ENCODE measurements at regions not wholly inside any gene's neighbourhood (a gene's known extent, or its start where the extent isn't known, plus 50 kb on each side); places are given as distances from the start of the nearest gene placed in this dataset.

DNA sequence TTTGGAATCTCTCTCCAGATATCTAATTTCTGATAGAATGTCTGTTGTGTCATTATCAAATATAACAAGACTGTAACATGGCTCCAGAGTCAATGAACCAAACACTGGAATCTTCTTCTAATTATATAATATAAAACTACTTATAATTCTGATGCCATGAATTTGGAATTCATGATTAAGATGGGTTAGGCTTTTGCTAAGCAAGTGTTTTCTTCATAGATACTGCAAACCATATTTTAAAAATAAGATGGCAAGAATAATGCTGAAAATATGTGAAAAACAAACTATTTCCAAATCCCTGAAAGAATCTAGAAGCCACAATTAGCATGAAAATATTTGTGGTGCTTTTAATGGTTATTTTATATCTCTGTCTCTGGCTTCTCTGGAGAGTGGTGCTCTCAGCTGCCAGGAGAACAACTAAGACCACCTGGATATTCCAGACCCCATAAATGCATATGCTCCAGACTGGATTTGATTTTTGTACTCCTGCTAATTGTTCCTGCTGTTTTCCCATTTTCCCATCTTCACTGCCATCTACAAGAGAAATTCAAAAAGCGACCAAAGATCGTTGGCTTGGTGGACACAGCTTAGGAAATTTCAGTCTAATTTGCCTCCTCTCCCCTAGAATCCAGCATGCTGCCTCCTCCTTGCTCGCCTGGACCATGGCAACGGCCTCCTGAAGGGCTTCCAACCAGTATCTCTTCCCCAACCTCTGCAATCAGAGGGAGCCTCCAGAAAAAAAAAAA lies 418.9 kb downstream of the SETD4 start:
- H3K36me3 Mint-ChIP-seq (ENCODE audit: unreplicated experiment), result no peaks in the 10 kb centered on the region
- no peaks in the 10 kb centered on the region for H3K9me3 Mint-ChIP-seq (ENCODE audit: unreplicated experiment)
- no peak for DNase-seq
- no peaks in the 10 kb centered on the region for H3K4me1 Mint-ChIP-seq (ENCODE audit: low read depth, unreplicated experiment)
- H3K27me3 Mint-ChIP-seq (ENCODE audit: unreplicated experiment), result no peaks in the 10 kb centered on the region
- no peak overlapping the region for H3K4me3 Mint-ChIP-seq (ENCODE audit: unreplicated experiment)
- TF ChIP-seq, protein P1, sequence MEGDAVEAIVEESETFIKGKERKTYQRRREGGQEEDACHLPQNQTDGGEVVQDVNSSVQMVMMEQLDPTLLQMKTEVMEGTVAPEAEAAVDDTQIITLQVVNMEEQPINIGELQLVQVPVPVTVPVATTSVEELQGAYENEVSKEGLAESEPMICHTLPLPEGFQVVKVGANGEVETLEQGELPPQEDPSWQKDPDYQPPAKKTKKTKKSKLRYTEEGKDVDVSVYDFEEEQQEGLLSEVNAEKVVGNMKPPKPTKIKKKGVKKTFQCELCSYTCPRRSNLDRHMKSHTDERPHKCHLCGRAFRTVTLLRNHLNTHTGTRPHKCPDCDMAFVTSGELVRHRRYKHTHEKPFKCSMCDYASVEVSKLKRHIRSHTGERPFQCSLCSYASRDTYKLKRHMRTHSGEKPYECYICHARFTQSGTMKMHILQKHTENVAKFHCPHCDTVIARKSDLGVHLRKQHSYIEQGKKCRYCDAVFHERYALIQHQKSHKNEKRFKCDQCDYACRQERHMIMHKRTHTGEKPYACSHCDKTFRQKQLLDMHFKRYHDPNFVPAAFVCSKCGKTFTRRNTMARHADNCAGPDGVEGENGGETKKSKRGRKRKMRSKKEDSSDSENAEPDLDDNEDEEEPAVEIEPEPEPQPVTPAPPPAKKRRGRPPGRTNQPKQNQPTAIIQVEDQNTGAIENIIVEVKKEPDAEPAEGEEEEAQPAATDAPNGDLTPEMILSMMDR (IDR thresholded peaks at IDR 0.05; ENCODE audit: partially characterized antibody, unreplicated experiment), result no peak
- no peak overlapping the region for H3K27ac Mint-ChIP-seq (ENCODE audit: unreplicated experiment)

DNA sequence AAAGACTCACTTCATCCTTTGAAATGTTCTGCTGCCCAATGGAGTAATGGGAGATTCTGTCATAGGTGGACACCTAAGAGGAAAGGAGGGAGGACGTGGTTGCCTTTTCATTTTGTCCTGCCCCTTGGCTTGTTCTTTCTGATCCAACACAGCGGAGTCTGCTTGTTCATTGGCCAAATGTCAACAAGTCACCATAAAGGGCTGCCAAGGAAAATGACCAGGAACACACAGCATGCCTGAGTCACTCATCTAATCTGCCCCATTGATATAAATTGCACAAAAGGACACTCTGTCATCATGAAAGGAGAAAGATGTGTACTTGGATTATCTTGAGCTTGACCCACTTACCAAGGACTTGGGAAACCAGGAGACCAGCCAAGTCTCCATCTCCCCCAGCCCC lies 422.9 kb downstream of the SETD4 start:
- no peak for DNase-seq
- Mint-ChIP-seq H3K27ac (ENCODE audit: unreplicated experiment) (no peak overlapping the region), H3K27me3 (ENCODE audit: unreplicated experiment) (no peaks in the 10 kb centered on the region), H3K9me3 (ENCODE audit: unreplicated experiment) (no peaks in the 10 kb centered on the region), H3K4me1 (ENCODE audit: low read depth, unreplicated experiment) (no peaks in the 10 kb centered on the region), H3K4me3 (ENCODE audit: unreplicated experiment) (no peak overlapping the region), H3K36me3 (ENCODE audit: unreplicated experiment) (no peaks in the 10 kb centered on the region)
- TF ChIP-seq, protein P1 (IDR thresholded peaks at IDR 0.05; ENCODE audit: partially characterized antibody, unreplicated experiment), result no peak

DNA sequence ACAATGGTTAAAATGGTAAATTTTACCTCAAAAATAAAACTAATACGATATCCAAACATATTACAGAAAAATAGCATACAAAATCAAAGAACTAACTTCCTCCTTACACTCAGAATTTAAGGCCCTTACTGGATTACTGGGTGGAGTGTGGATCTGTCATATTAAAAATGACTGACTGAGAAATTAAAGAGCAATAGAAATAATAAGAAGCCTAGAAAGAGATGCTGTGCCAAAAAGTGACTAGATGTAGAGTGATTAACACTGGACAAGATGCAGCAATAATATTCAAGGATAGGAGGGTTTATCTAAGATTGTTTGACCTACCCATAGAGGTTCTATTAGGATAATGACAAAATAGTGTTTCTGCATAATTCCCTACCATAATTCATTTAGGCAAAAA lies 424.3 kb downstream of the SETD4 start:
- TF ChIP-seq, protein P1 (IDR thresholded peaks at IDR 0.05; ENCODE audit: partially characterized antibody, unreplicated experiment), result no peak
- H3K27ac Mint-ChIP-seq (ENCODE audit: unreplicated experiment), result no peak overlapping the region
- H3K36me3 Mint-ChIP-seq (ENCODE audit: unreplicated experiment), result no peaks in the 10 kb centered on the region
- no peaks in the 10 kb centered on the region for H3K4me1 Mint-ChIP-seq (ENCODE audit: low read depth, unreplicated experiment)
- H3K27me3 Mint-ChIP-seq (ENCODE audit: unreplicated experiment), result no peaks in the 10 kb centered on the region
- no peaks in the 10 kb centered on the region for H3K9me3 Mint-ChIP-seq (ENCODE audit: unreplicated experiment)
- no peak overlapping the region for H3K4me3 Mint-ChIP-seq (ENCODE audit: unreplicated experiment)
- no peak for DNase-seq

DNA sequence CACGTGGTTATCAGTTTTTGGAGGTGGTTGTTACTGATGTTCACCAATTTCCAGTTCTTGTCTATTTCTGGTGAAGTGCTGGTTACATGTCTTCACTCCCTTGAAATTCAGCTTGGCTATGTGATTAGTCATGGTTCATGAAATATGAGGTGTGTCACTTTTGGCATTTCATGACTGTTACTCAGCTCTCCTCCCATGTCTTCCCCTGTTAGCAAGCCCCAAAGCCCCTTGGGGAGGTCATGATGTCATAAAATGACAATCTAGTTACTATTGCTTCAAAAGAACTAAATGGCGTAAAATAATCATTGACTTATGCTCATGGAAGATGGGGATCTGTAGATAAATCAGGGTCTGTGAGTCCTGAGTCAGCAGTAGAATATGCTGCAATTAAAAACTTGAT lies 425.1 kb downstream of the SETD4 start:
- no peaks in the 10 kb centered on the region for H3K4me1 Mint-ChIP-seq (ENCODE audit: low read depth, unreplicated experiment)
- H3K27ac Mint-ChIP-seq (ENCODE audit: unreplicated experiment), result no peak overlapping the region
- TF ChIP-seq, protein P1 (IDR thresholded peaks at IDR 0.05; ENCODE audit: partially characterized antibody, unreplicated experiment), result no peak
- H3K9me3 Mint-ChIP-seq (ENCODE audit: unreplicated experiment), result no peaks in the 10 kb centered on the region
- no peaks in the 10 kb centered on the region for H3K36me3 Mint-ChIP-seq (ENCODE audit: unreplicated experiment)
- no peak overlapping the region for H3K4me3 Mint-ChIP-seq (ENCODE audit: unreplicated experiment)
- DNase-seq, result no peak
- no peaks in the 10 kb centered on the region for H3K27me3 Mint-ChIP-seq (ENCODE audit: unreplicated experiment)

DNA sequence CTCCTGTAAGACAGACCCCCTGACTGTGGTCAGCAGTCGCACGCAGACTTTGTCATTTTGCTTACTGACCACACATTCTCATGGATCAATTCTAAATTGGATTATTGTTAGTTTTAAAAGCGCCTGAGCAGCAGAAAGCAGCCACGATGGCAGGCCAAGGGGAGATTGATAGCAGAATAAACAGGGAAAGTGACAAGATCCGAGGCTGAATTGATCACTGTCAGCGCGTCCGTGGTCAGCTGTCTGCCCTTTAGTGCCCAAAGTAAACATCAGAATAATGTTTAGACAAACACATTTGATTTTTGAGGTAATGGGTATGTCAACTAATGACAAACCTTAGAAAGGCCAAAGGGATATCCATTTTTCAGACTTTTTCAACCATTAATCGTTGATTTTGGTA lies 426.8 kb downstream of the SETD4 start:
- no peaks in the 10 kb centered on the region for H3K9me3 Mint-ChIP-seq (ENCODE audit: unreplicated experiment)
- H3K27me3 Mint-ChIP-seq (ENCODE audit: unreplicated experiment), result no peaks in the 10 kb centered on the region
- no peak for DNase-seq
- TF ChIP-seq, protein P1 (IDR thresholded peaks at IDR 0.05; ENCODE audit: partially characterized antibody, unreplicated experiment), result no peak
- H3K4me1 Mint-ChIP-seq (ENCODE audit: low read depth, unreplicated experiment), result no peaks in the 10 kb centered on the region
- H3K4me3 Mint-ChIP-seq (ENCODE audit: unreplicated experiment), result no peak overlapping the region
- no peaks in the 10 kb centered on the region for H3K36me3 Mint-ChIP-seq (ENCODE audit: unreplicated experiment)
- no peak overlapping the region for H3K27ac Mint-ChIP-seq (ENCODE audit: unreplicated experiment)
